ENCODE measurements at regions not wholly inside any gene's neighbourhood (a gene's known extent, or its start where the extent isn't known, plus 50 kb on each side); places are given as distances from the start of the nearest gene placed in this dataset.
"Not testable (repeated sequence)": the region's sequence is repeated elsewhere in the genome, so short reads cannot be mapped to it uniquely, and the experiment has no call there.

DNA sequence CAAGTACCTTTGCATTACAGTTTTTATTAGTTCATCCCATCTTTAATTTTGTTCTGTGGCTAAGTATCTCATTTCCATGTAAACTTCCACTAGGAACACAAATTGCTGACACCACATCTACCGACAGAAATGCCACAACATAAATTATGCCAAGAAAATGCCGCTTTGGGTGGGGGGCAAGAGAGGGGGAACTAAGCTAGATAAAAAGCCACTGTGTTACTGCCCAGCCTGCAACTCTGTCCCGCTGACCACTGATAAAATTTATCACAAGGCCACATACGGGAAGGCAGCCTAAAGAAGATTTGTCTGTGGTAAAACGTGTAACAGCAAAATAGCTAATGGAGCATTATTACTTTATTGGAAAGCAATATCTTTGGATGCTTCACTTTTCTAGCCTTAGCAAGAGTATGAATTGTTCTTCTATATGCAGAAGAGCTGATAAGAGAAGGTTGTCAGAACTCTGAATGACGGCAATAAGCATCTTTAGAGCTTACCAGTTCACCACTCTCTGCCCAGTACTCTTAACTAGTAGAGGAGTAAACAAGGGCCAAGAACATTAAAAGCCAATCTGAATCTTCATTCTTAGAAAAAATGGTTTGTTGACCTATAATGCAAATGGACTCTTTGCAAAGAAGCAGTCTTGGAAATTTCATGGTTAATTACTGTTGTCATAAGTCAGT, 172.2 kb upstream of the MEF2C start:
- TF ChIP-seq, protein P1, sequence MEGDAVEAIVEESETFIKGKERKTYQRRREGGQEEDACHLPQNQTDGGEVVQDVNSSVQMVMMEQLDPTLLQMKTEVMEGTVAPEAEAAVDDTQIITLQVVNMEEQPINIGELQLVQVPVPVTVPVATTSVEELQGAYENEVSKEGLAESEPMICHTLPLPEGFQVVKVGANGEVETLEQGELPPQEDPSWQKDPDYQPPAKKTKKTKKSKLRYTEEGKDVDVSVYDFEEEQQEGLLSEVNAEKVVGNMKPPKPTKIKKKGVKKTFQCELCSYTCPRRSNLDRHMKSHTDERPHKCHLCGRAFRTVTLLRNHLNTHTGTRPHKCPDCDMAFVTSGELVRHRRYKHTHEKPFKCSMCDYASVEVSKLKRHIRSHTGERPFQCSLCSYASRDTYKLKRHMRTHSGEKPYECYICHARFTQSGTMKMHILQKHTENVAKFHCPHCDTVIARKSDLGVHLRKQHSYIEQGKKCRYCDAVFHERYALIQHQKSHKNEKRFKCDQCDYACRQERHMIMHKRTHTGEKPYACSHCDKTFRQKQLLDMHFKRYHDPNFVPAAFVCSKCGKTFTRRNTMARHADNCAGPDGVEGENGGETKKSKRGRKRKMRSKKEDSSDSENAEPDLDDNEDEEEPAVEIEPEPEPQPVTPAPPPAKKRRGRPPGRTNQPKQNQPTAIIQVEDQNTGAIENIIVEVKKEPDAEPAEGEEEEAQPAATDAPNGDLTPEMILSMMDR (IDR thresholded peaks at IDR 0.05; ENCODE audit: insufficient read depth, low read depth, low read length): no peak
- H3K27me3 ChIP-seq (ENCODE audit: control insufficient read depth, insufficient read depth, low read length): no peaks in the 10 kb centered on the region; the same call in 1 of the 2 replicates
- DNase-seq (ENCODE audit: low read depth): no peak
- CTCF ChIA-PET: no interaction called here
- POLR2A ChIA-PET: no interaction called here
- H3K4me3 ChIP-seq (ENCODE audit: low read depth, low read length): no peak overlapping the region
- H3K36me3 ChIP-seq (ENCODE audit: control insufficient read depth, insufficient read depth, low read length): no peaks in the 10 kb centered on the region

DNA sequence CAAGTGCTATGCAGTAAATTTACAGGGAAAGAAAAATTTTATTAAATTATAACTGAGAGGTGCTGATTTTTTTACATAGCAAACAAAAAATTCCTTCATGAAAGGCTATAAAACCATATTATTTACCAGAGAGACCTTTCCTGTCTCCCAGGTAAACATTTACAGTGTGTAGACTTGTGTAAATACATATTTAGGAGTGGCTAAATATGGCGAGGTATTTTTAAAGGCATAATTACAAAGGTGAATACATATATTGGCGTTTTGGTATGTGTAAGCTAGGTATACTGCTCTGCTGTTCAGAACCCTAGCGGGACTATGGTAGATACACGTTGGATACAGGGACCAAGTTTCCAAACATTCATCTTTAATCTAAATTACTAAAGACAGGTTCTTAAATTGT, 170.6 kb upstream of the MEF2C start:
- Histone ChIP-seq H3K4me3 (ENCODE audit: low read depth, low read length) (no peak overlapping the region), H3K27me3 (ENCODE audit: control insufficient read depth, insufficient read depth, low read length) (no peaks in the 10 kb centered on the region; the same call in 1 of the 2 replicates), H3K36me3 (ENCODE audit: control insufficient read depth, insufficient read depth, low read length) (no peaks in the 10 kb centered on the region)
- TF ChIP-seq, protein P1 (IDR thresholded peaks at IDR 0.05; ENCODE audit: insufficient read depth, low read depth, low read length): no peak
- ChIA-PET POLR2A (no interaction called here), CTCF (no interaction called here)
- no peak for DNase-seq (ENCODE audit: low read depth)

DNA sequence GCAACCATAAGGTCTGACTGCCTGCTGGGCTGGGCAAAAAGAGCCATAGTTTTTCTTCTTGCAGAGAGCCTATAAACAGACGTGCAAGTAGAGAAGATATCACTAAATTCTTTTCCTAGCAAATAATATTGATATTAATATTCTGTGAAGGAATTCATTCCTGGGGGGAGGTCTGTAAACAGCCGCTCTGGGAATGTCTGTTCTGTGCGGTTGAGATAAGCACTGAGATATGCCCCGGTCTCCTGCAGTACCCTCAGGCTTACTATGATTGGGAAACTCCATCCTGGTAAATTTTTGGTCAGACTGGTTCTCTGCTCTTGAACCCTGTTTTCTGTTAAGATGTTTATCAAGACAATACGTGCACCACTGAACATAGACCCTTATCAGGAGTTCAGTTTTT, 167.1 kb upstream of the MEF2C start:
- H3K36me3 ChIP-seq (ENCODE audit: control insufficient read depth, insufficient read depth, low read length); H3K4me3 ChIP-seq (ENCODE audit: low read depth, low read length); H3K27me3 ChIP-seq (ENCODE audit: control insufficient read depth, insufficient read depth, low read length); CTCF ChIA-PET; DNase-seq (ENCODE audit: low read depth); POLR2A ChIA-PET: not testable (repeated sequence)

DNA sequence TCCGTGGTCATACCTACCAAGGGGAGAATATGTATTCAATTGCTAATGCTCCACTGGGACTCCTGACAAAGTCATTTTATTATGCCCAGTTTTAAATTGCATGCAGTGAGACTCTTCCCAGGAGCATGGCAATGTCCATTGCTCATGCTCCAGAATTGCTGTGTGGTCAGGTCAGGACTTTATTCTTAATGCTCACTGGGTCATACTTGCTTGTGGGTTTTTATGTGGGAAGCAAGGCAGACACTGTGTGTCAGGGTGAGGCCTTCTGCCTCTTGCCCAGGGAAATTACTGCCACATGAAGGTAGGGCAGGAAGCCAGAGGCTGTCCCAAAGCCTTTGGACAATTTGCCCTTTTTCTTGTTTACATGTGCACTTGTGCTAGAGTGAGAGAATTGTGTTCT, 164.6 kb upstream of the MEF2C start:
- ChIA-PET CTCF (interaction anchor here (0.6 kb wide), 1 partner anchor 1274 kb away, joined by 3 read pairs; no protein-coding TSS in a partner anchor), POLR2A (no interaction called here)
- no peaks in the 10 kb centered on the region for H3K36me3 ChIP-seq (ENCODE audit: control insufficient read depth, insufficient read depth, low read length)

DNA sequence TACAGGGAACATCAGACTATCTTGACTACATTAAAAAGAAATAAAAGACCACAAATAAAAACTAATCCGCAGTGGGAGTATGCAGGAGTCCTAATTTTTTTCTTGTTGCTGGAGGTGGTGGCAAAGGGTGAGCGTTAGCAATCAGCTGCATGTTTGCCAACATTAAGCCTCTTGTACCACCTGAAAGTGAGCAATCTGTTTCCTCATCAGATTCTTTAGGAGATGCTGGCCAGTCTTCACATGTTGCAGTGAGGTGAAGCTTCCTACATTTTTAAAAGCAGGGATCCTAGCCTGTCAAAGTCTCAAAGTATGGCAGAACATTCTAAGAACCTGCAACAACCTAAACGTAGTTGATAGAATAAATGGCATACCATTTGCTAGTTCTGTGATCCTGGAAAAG, 162.2 kb upstream of the MEF2C start:
- TF ChIP-seq, protein P1 (IDR thresholded peaks at IDR 0.05; ENCODE audit: insufficient read depth, low read depth, low read length): no peak
- ChIA-PET POLR2A (no interaction called here), CTCF (no interaction called here)
- H3K4me3 ChIP-seq (ENCODE audit: low read depth, low read length): no peak overlapping the region
- H3K36me3 ChIP-seq (ENCODE audit: control insufficient read depth, insufficient read depth, low read length): no peaks in the 10 kb centered on the region
- no peaks in the 10 kb centered on the region for H3K27me3 ChIP-seq (ENCODE audit: control insufficient read depth, insufficient read depth, low read length)
- no peak for DNase-seq (ENCODE audit: low read depth)

More for the DNA sequence above, 164.6 kb upstream of the MEF2C start:
- Histone ChIP-seq H3K4me3 (ENCODE audit: low read depth, low read length) (no peak overlapping the region), H3K27me3 (ENCODE audit: control insufficient read depth, insufficient read depth, low read length) (no peaks in the 10 kb centered on the region)
- no peak for DNase-seq (ENCODE audit: low read depth)
- TF ChIP-seq, protein P1 (IDR thresholded peaks at IDR 0.05; ENCODE audit: insufficient read depth, low read depth, low read length): no peak

DNA sequence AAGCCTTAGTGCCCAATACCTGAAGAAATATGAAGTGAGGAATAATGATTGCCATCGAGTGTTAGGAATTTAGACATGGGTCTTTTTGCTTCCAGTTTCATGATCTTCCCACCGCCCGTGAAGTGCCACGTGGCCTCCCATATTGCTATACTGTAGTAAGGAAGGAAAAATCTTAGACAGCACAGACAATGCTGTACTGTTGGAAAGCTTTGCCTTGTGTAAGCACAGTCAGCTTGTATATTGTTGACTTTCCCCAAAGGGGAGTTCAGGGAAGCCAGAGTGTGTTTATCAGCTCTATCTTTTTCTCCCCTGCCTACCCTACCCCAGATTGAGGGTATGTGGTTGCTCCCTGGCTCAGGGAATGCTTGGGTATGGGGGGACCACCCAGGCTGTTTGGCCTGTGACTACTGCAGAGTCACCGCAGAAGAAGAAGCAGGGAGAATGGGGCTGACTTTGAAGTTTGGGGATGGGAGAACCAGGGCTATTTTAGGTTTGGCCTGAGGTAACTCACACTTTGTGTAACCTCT, 161.8 kb upstream of the MEF2C start:
- CTCF ChIA-PET: no interaction called here
- no peaks in the 10 kb centered on the region for H3K27me3 ChIP-seq (ENCODE audit: control insufficient read depth, insufficient read depth, low read length)
- TF ChIP-seq, protein P1 (IDR thresholded peaks at IDR 0.05; ENCODE audit: insufficient read depth, low read depth, low read length): no peak
- H3K36me3 ChIP-seq (ENCODE audit: control insufficient read depth, insufficient read depth, low read length): no peaks in the 10 kb centered on the region
- DNase-seq (ENCODE audit: low read depth): no peak
- no peak overlapping the region for H3K4me3 ChIP-seq (ENCODE audit: low read depth, low read length)
- POLR2A ChIA-PET: no interaction called here

Measured in BJ (cell line).